HG03064 (cell line): ENCODE measurements at regions not wholly inside any gene's neighbourhood (a gene's known extent, or its start where the extent isn't known, plus 50 kb on each side); places are given as distances from the start of the nearest gene placed in this dataset.

Experiments
- ATAC-seq: cut with Tn5 transposase; IDR thresholded peaks from one replicate; pipeline ENCODE4 v1.9.1; 2021; ENCODE audit warnings: low read depth; ENCODE audit not compliant: unreplicated experiment

DNA sequence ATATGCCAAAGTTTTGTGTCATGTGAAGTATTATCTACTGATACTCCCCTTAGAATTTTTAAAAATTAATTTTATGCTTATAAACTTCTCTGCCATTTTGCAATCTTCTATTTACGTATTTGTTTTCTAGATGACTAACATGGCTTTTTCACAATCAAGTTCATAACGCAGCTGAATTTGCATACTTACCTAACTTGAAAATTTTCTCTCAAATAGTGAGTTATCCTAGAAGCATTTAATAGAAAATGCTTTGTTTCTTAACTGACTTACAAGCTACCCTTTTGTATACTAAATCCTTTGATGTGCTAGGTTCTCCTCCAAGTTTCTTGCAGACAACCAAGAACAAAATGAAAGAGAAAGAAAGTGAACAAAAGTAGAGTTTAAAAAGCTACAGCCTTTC lies 683.5 kb downstream of the LIG4 start:
- no peak for ATAC-seq

DNA sequence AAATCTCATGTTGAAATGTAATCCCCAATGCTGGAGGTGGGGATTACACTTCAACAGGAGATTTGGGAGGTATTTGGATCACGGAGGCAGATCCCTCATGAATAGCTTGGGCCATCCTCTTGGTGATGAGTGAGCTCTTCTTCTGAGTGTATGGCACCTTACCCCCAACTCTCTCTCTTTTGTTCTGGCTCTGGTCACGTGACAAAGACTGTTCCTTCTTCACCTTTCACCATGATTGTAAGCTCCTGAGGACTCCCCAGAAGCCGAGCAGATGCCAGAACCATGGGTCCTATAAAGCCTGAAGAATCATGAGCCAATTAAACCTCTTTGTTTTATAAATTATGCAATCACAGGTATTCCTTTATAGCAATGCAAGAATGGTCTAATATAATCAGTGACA lies 684.2 kb downstream of the LIG4 start:
- ATAC-seq: no peak

DNA sequence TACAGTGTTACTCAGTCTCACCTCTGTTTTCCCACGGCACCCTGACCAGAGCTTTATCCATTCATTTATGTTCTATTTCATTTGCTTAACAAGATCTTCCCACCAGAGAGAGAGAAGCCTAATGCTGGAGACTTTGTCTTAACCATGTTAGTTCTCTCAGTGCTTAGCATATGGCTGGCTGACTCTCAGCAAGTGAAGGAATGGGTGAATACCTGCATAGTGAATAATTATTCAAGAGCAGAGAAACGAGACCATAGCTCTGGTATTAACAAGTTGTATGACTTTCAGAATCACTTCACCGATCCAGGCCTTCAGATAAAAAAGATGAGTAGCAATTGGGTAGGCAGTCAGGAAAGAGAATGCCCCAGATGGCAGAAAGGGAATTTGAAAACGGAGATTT lies 686.3 kb downstream of the LIG4 start:
- ATAC-seq: no peak

- ATAC-seq: no peak
Measured at GRCh38 chr13:107518780-107519179, 696.6 kb downstream of the LIG4 start.

DNA sequence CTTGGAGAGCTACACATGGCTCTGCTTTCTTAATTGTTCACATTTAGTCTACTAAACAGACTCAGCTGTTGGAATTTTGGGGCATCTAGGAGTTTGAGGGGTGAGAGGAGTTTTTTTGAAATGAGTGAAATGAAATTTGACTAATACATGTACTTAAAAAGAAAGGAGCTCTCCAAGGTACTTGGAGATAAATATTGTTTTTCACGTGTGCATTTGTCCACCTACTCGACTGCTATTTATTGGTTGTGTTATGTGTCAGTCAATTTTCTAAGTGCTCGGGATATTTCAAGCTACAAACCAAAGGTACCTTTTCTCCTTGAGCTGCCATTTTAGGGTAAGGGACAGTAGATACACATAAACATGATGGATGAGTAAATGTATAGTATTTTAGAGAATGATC lies 697.0 kb downstream of the LIG4 start:
- no peak for ATAC-seq

- ATAC-seq: no peak
Measured at GRCh38 chr13:107516517-107516916, 698.8 kb downstream of the LIG4 start.

DNA sequence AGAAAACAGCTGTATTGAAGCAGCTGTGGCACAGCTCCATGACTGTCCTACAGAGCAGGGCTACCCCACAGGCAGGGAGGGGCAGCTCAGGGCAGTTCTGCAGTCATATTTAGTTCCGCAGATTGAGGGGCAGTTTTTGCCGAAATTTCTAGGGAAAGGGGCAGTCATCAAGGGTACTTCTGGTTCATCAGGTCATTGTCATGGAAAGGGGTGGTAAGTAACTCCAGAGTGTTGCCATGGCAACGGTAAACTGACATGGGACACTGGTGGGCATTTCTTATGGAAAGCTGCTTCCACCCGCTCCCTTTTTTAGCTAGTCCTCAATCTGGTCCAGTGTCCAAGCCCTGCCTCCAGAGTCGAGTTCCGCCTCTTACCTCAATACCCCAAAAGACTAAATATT lies 702.8 kb downstream of the LIG4 start:
- ATAC-seq: no peak

GRCh38 chr13:107497661-107498060 lies 717.7 kb downstream of the LIG4 start:
- no peak for ATAC-seq

DNA sequence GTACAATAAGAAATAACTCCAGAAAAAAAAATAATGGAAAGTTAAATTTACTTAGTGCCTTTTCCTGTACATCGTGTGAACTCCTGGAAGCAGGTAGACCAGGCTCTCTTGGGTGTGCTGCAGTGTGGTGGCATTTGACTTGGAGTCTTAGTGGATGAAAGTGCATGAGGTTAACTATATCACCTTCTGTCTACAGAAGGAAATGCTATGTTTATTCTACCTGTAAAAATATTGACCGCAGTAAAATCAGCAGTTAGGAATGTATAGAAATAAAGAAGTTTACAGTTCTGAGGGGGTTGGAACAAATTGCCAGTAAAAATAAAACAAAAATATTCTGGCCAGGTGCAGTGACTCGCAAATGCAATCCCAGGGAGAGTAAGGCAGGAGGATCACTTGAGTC lies 722.1 kb downstream of the LIG4 start:
- ATAC-seq: no peak

DNA sequence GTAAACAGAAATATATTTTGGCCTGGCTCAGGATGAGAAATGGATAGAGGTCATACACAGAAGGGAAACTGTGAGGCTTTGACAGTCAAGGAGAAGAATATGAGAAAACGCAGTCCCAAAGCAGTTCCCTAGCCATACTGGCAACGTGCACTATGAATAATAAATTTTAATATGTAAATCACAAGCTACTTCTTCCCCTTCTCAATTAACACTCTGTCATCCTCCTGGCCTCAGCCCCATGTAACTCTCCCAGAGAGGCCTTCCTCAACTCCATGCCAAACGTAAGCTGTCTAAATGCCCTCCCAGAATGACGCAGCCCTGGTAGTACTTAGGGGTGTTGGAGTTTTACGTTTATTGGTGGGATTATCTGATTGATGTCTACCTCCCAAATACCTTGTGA lies 732.6 kb downstream of the LIG4 start:
- no peak for ATAC-seq

DNA sequence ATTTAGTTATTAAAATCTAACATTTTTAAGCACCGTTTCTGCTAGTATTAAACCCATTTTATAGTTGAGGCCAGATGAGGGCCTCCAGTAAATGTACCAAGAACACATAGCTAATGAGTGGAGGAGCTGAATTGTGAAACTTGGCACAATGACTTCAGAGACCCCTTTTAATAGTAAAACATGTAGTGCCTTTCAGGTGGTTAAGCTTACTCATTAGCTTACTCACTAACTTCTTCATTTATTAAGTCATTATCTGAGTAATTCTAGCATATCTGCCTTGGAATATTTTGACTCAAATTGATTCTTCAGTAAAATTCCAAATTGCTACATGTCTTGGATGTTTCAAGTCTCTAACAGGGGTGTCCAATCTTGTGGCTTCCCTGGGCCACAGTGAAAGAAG lies 735.2 kb downstream of the LIG4 start:
- no peak for ATAC-seq

GRCh38 chr13:107477772-107478379 lies 737.5 kb downstream of the LIG4 start:
- ATAC-seq: no peak

DNA sequence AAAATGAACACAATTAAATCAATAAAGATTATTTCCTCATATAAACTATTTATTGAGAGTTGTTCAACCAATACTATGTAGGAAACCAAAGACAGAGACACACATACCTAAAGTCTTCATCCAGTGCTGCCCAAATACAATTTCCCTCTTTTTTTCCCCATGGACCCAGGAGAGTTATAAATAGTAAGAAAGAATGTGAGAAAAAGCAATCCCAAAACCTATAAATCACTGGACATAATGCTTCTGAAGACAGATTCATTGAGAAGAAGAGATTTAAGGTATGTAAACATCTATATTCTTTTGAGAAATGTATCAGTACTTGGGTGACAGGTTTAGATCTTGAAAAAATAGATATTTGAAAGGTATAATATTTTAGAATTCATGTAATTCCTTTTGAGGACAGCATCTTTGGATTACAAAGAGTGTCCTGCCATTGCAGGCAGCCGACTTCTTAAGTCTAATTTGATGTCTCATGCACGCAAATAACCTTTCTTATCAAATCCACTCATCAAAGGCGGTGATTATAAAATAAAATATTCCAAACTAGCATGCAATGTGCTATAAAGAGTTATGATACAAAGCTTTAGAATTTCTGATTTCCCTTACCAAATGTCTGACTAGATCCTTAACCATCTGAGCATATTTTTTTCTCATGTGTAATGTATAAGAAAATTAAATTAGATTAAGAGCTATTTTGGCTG lies 739.4 kb downstream of the LIG4 start:
- ATAC-seq: no peak

GRCh38 chr13:107473253-107473652 lies 742.1 kb downstream of the LIG4 start:
- no peak for ATAC-seq

GRCh38 chr13:107466326-107467099 lies 748.8 kb downstream of the LIG4 start:
- ATAC-seq: no peak

- no peak for ATAC-seq
Measured at GRCh38 chr13:107462501-107462900, 752.8 kb downstream of the LIG4 start.

DNA sequence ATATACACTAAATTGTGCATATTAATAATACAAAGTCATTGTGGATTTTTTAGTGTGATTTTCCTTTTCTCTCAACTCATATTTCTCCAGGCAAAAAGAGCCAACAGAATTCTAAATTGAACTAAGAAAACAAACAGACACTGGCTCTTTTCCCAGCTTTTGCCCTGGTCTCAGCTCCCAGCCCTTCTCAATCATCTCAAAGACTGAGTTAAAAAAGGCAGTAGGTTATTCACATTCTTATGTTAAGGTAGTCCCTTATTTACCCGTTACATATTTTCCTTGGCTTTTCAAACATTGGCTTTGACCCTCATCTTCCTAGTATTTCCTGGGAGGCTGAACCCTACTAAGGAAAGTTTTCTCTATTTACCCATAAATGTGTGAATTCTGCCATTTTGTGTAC lies 753.6 kb downstream of the LIG4 start:
- ATAC-seq: no peak

GRCh38 chr13:107459430-107459829 lies 755.9 kb downstream of the LIG4 start:
- ATAC-seq: no peak

DNA sequence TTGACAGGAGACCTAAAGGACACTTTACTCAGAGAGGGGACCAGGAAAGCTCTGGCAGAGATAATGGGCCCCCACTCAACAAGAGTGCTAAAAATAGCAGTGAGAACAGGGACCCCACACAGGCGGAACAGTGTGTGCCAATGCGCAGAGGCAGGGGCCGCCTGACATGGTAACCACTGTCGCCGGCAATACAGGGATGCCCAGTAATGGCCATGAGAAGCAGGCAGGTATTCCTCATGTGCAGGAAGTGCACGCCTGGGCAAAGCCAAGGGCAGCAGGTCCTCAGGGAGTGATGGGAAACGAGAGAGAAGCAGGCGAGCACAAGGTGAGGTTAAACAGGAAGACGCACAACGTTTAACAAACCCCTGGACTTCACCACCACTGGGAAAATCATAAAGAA lies 757.1 kb downstream of the LIG4 start:
- ATAC-seq: no peak

DNA sequence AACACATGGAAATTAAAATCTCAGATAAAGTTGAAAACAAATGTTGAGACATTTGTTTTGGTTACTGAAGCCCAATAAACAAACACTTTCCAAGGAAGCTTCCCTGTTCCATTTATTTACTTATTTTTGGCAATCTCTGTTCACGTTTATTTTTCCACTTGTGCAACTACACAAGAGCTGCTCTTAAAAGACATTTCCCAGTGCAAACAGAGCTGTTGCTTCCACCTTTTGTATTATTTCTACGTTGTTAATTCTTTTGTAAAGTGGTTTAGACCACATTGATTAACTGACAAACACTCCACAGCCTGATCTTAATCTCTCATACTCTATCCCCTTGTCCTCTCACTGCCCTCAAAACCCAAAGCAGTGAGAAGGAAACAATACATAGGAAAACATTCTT lies 757.6 kb downstream of the LIG4 start:
- ATAC-seq: no peak

GRCh38 chr13:107456431-107456830 lies 758.9 kb downstream of the LIG4 start:
- no peak for ATAC-seq

GRCh38 chr13:107452833-107453232 lies 762.5 kb downstream of the LIG4 start:
- no peak for ATAC-seq
